ENCODE measurements at regions not wholly inside any gene's neighbourhood (a gene's known extent, or its start where the extent isn't known, plus 50 kb on each side); places are given as distances from the start of the nearest gene placed in this dataset.

DNA sequence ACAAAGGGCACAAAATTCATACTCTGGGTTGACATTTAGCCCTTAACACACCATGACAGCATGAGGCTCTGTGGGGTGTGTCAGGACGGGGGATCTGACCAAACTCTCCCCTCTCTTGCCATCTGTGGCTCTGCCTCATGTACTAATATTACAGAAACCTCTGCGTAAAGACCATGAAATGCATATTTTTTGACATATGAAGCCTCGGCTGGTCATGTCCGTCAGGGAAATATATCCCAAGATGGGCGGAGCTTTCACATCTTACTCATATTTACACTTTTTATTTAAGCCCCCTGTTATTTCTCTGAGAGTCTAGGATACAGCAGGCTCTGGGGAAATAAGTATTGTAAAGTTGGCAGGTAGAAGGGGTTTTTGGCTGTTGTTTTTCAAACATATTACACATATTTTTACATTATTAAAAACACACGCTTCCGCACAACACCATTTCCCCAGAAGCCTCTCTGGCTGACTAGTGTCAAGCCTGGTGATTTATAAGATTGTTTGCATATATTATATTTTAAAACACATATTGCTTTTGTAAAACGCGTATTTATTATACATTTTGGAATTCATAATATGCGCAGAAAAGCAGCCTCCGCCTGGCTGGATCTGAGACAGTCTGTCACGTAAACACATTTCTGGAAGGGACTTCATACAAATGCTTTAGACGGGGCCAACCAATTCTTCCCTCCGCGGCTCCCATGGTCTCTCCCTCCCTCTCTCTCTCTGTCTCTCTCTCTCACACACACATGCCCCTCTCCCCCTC, 237.7 kb upstream of the ZFHX3 start:
- Histone ChIP-seq H3K27ac (ENCODE audit: control insufficient read depth, insufficient read depth) (no peak overlapping the region), H3K4me1 (ENCODE audit: control insufficient read depth, insufficient read depth, low read length) (peaks cover 18% of the 10 kb centered on the region), H2AFZ (ENCODE audit: control insufficient read depth, low read depth, low read length) (no peak overlapping the region), H3K79me2 (ENCODE audit: control insufficient read depth, insufficient read depth, low read length) (no peaks in the 10 kb centered on the region), H3K36me3 (ENCODE audit: control insufficient read depth in 2 of 2, insufficient read depth in 2 of 2, low read length in 1 of 2) (no peaks in the 10 kb centered on the region), H3K4me2 (ENCODE audit: control insufficient read depth, insufficient read depth) (no peak overlapping the region), H4K20me1 (ENCODE audit: control insufficient read depth, insufficient read depth) (no peaks in the 10 kb centered on the region), H3K9me3 (replicated peaks; ENCODE audit: control insufficient read depth, insufficient read depth, low read length) (no peaks in the 10 kb centered on the region; the same call in 2 of the 3 replicates), H3K9ac (ENCODE audit: control insufficient read depth, insufficient read depth, low read length) (no peak overlapping the region), H3K27me3 (replicated peaks in 1 of 2; ENCODE audit: control insufficient read depth in 2 of 2, insufficient read depth in 2 of 2, low read length in 1 of 2) (no peaks in the 10 kb centered on the region), H3K4me3 (no peak overlapping the region)
- no peak for TF ChIP-seq CREB1 (IDR thresholded peaks at IDR 0.05; ENCODE audit: low read depth)
- TF ChIP-seq EED (IDR thresholded peaks at IDR 0.05; ENCODE audit: low read depth), result no peak
- TF ChIP-seq SUPT20H (IDR thresholded peaks at IDR 0.05; ENCODE audit: borderline replicate concordance, control insufficient read depth, low read depth, low read length), result no peak
- no peak for TF ChIP-seq PML (IDR thresholded peaks at IDR 0.05; ENCODE audit: low read length)
- TF ChIP-seq ESRRA (IDR thresholded peaks at IDR 0.05; ENCODE audit: low read length), result no peak
- TF ChIP-seq EP300 (IDR thresholded peaks at IDR 0.05; ENCODE audit: borderline replicate concordance in 1 of 2, control insufficient read depth in 1 of 2, low read depth in 2 of 2, low read length in 2 of 2), result no peak
- no peak for TF ChIP-seq MTA2 (IDR thresholded peaks at IDR 0.05; ENCODE audit: low read depth)
- no peak for TF ChIP-seq LARP7 (IDR thresholded peaks at IDR 0.05)
- TF ChIP-seq YBX1 (IDR thresholded peaks at IDR 0.05), result no peak
- no peak for TF ChIP-seq NFIC (IDR thresholded peaks at IDR 0.05; ENCODE audit: low read depth, low read length)
- TF ChIP-seq CHD4 (IDR thresholded peaks at IDR 0.05), result no peak
- TF ChIP-seq, protein P1, sequence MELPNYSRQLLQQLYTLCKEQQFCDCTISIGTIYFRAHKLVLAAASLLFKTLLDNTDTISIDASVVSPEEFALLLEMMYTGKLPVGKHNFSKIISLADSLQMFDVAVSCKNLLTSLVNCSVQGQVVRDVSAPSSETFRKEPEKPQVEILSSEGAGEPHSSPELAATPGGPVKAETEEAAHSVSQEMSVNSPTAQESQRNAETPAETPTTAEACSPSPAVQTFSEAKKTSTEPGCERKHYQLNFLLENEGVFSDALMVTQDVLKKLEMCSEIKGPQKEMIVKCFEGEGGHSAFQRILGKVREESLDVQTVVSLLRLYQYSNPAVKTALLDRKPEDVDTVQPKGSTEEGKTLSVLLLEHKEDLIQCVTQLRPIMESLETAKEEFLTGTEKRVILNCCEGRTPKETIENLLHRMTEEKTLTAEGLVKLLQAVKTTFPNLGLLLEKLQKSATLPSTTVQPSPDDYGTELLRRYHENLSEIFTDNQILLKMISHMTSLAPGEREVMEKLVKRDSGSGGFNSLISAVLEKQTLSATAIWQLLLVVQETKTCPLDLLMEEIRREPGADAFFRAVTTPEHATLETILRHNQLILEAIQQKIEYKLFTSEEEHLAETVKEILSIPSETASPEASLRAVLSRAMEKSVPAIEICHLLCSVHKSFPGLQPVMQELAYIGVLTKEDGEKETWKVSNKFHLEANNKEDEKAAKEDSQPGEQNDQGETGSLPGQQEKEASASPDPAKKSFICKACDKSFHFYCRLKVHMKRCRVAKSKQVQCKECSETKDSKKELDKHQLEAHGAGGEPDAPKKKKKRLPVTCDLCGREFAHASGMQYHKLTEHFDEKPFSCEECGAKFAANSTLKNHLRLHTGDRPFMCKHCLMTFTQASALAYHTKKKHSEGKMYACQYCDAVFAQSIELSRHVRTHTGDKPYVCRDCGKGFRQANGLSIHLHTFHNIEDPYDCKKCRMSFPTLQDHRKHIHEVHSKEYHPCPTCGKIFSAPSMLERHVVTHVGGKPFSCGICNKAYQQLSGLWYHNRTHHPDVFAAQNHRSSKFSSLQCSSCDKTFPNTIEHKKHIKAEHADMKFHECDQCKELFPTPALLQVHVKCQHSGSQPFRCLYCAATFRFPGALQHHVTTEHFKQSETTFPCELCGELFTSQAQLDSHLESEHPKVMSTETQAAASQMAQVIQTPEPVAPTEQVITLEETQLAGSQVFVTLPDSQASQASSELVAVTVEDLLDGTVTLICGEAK (IDR thresholded peaks at IDR 0.05; ENCODE audit: borderline replicate concordance), result no peak
- in situ Hi-C loops (cut with MboI) (no loop called here), intact Hi-C loops (cut with micrococcal nuclease; ENCODE audit: unreplicated experiment) (loop anchor here (10.0 kb wide), 1 partner anchor 251 kb away; no protein-coding TSS in a partner anchor)
- ATAC-seq (no peak), DNase-seq (ENCODE audit: low read depth, low spot score) (no peak), FAIRE-seq (no peak)
- ChIA-PET RAD21 (ENCODE audit: unreplicated experiment) (no interaction called here), CTCF (no interaction called here), POLR2A (no interaction called here), SMC1A (ENCODE audit: uncharacterized antibody, unreplicated experiment) (no interaction called here)
- no TSS peak for BruUV-seq (replicated peaks)
- 89% methylated on average over 15 of the region's 15 CpGs for WGBS (ENCODE audit: insufficient coverage, insufficient replicate concordance, low lambda C conversion rate, missing lambda C conversion rate)
